ENCODE measurements at regions not wholly inside any gene's neighbourhood (a gene's known extent, or its start where the extent isn't known, plus 50 kb on each side); places are given as distances from the start of the nearest gene placed in this dataset.
A peak's percentile ranks its signal among the peaks of the same experiment; 100 is the strongest.

DNA sequence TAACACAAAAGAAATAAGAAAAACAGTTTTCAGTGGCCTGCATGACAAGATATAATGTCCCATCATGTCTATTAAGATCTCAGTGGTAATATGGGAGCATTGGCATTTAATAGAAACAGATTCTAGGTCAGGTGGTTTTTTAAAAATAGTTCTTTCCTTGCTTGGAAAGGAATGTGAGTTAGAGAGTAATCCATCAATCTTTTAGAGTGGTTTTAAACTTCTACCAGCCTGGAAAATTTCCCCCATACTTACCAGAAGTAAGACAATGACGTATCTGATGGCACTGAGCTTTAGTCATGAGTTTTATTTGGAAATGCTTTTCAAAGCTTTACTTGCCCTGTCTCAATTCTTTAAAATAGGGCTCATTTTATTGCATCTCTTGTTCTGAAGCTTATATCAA is 441.7 kb upstream of the SMIM21 start:
- intact Hi-C loops (cut with DNase I) = no loop called here
- peak overlapping the region; percentile 70 to 75 (median 73) for H3K27ac ChIP-seq (replicated peaks in 1 of 4)

DNA sequence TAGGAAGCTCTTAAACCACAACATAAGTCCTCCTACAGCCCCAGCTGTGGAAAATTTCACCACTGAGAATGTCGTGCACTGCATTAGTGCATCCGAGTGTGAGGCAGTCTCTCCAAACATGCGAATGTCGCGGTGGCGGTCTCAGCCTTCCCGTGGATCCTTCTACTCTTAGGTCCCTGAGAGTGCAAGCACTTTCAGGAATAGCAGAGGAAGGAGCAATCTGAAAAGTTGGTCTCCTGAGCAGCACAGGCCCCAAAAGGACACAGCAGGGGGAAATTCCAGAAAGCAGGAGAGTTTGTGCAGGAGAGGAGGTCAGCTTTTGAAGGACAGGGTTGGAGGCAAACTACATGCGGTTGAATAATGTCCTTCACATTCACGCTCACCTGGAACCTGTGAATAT is 440.5 kb upstream of the SMIM21 start:
- H3K27ac ChIP-seq (replicated peaks in 1 of 4) = peak overlapping the region in 1 of 4 donors; percentile 70
- no peaks in the 10 kb centered on the region for H3K9me3 ChIP-seq
- peaks cover 4 to 40% (median 18%) of the 10 kb centered on the region in 4 donors for H3K4me1 ChIP-seq
- whole genome bisulfite sequencing = 92% methylated on average over 9 of the region's 9 CpGs
- no peaks in the 10 kb centered on the region for H3K27me3 ChIP-seq
- H3K4me3 ChIP-seq = no peak overlapping the region
- intact Hi-C loops (cut with DNase I) = no loop called here
- no peaks in the 10 kb centered on the region for H3K36me3 ChIP-seq
- no peak for DNase-seq (ENCODE audit: extremely low spot score)
- no peak for TF ChIP-seq POLR2AphosphoS5 (IDR thresholded peaks at IDR 0.05)
- TF ChIP-seq EP300 (IDR thresholded peaks at IDR 0.05) = no peak
- TF ChIP-seq, protein P1, sequence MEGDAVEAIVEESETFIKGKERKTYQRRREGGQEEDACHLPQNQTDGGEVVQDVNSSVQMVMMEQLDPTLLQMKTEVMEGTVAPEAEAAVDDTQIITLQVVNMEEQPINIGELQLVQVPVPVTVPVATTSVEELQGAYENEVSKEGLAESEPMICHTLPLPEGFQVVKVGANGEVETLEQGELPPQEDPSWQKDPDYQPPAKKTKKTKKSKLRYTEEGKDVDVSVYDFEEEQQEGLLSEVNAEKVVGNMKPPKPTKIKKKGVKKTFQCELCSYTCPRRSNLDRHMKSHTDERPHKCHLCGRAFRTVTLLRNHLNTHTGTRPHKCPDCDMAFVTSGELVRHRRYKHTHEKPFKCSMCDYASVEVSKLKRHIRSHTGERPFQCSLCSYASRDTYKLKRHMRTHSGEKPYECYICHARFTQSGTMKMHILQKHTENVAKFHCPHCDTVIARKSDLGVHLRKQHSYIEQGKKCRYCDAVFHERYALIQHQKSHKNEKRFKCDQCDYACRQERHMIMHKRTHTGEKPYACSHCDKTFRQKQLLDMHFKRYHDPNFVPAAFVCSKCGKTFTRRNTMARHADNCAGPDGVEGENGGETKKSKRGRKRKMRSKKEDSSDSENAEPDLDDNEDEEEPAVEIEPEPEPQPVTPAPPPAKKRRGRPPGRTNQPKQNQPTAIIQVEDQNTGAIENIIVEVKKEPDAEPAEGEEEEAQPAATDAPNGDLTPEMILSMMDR (IDR thresholded peaks at IDR 0.05) = no peak
- TF ChIP-seq POLR2A (IDR thresholded peaks at IDR 0.05; ENCODE audit: low read depth) = no peak

More for the DNA sequence above, 441.7 kb upstream of the SMIM21 start:
- Histone ChIP-seq H3K4me1 (peaks cover 4 to 40% (median 21%) of the 10 kb centered on the region in 4 donors), H3K36me3 (no peaks in the 10 kb centered on the region), H3K9me3 (no peaks in the 10 kb centered on the region), H3K27me3 (no peaks in the 10 kb centered on the region), H3K4me3 (no peak overlapping the region)
- 32% methylated on average over 1 of the region's 1 CpG for WGBS
- TF ChIP-seq POLR2A (IDR thresholded peaks at IDR 0.05; ENCODE audit: low read depth) (no peak), POLR2AphosphoS5 (IDR thresholded peaks at IDR 0.05) (peak in 1 of 2 donors; percentile 49)
- no peak for DNase-seq (ENCODE audit: extremely low spot score)

DNA sequence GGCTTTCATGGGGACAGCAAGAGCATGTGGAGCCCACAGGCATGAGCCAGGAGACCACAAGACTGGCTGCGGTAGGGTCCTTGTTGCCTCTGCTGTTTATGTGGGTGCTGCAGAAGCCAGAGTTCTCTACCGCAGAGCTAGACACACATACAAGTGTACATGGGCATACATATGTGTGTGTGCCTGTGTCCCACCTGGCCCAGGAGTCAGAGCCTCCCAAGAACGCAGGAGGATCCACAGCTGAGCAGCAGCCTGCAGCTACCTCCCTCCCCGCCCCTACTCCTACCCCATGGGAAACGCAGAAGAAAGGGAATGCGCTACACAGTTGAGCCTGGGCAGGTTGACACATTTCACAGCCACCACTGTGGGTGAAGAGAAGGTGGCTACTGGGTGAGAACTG is 438.1 kb upstream of the SMIM21 start:
- Histone ChIP-seq H3K36me3 (no peaks in the 10 kb centered on the region), H3K4me1 (peaks cover 4 to 35% (median 17%) of the 10 kb centered on the region in 4 donors), H3K27ac (replicated peaks in 1 of 4) (no peak overlapping the region), H3K4me3 (no peak overlapping the region), H3K27me3 (no peaks in the 10 kb centered on the region), H3K9me3 (no peaks in the 10 kb centered on the region)
- no peak for DNase-seq (ENCODE audit: extremely low spot score)
- TF ChIP-seq POLR2AphosphoS5 (IDR thresholded peaks at IDR 0.05) (no peak), EP300 (IDR thresholded peaks at IDR 0.05) (no peak), POLR2A (IDR thresholded peaks at IDR 0.05; ENCODE audit: low read depth) (no peak)
- TF ChIP-seq, protein P1 (IDR thresholded peaks at IDR 0.05) = no peak
- intact Hi-C loops (cut with DNase I) = no loop called here
- 96% methylated on average over 6 of the region's 6 CpGs for WGBS

DNA sequence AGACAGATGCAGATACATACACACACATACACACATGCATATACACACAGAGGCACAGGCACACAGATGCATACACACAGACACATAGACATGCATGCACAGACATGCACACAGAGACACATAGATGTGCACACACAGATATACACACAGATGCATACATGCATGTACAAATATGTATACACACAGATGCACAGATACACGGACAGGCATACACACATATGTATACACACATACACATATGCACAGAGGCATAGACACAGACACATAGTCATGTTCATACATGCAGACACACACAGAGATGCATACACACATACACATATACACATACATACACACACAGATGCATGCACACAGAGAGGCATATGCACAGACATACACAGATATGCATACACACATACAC is 437.3 kb upstream of the SMIM21 start:
- intact Hi-C loops (cut with DNase I) = no loop called here
- Histone ChIP-seq H3K36me3 (no peaks in the 10 kb centered on the region), H3K27ac (replicated peaks in 1 of 4) (no peak overlapping the region), H3K4me1 (peaks cover 4 to 26% (median 10%) of the 10 kb centered on the region in 4 donors), H3K27me3 (no peaks in the 10 kb centered on the region), H3K4me3 (no peak overlapping the region), H3K9me3 (no peaks in the 10 kb centered on the region)
- no peak for DNase-seq (ENCODE audit: extremely low spot score)
- no peak for TF ChIP-seq POLR2AphosphoS5 (IDR thresholded peaks at IDR 0.05)
- TF ChIP-seq, protein P1 (IDR thresholded peaks at IDR 0.05) = no peak
- WGBS = 89% methylated on average over 1 of the region's 1 CpG

DNA sequence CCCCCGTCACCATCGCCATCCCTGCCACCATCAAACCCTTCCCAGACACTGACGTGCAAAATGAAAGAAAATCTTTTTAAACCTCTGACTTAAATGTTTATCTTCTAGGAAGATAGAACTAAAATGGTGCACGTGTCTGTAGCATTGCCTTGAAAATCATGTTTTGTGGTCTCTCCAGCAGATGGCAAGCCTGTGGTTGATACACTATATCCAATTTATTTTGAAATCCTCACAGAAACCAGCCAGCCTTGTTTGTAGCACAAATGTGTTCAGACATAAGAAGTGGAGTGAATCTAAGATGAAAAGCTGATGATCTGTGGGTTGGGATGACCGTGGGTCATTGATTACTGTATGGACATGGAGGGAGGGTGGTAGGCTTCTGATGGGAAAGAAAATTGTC is 436.2 kb upstream of the SMIM21 start:
- TF ChIP-seq, protein P1 (IDR thresholded peaks at IDR 0.05) = no peak
- no peak for TF ChIP-seq POLR2A (IDR thresholded peaks at IDR 0.05; ENCODE audit: low read depth)
- TF ChIP-seq POLR2AphosphoS5 (IDR thresholded peaks at IDR 0.05) = no peak
- no peak for TF ChIP-seq EP300 (IDR thresholded peaks at IDR 0.05)

More for the DNA sequence above, 436.2 kb upstream of the SMIM21 start:
- H3K4me1 ChIP-seq = peaks cover 0 to 15% (median 2%) of the 10 kb centered on the region in 4 donors
- H3K4me3 ChIP-seq = no peak overlapping the region
- H3K9me3 ChIP-seq = no peaks in the 10 kb centered on the region
- DNase-seq (ENCODE audit: extremely low spot score) = no peak
- no peak overlapping the region for H3K27ac ChIP-seq (replicated peaks in 1 of 4)
- H3K36me3 ChIP-seq = no peaks in the 10 kb centered on the region
- WGBS = 81% methylated on average over 5 of the region's 5 CpGs
- H3K27me3 ChIP-seq = no peaks in the 10 kb centered on the region
- intact Hi-C loops (cut with DNase I) = no loop called here
